Gastrocnemius medialis (tissue), 4 donors: ENCODE measurements at regions not wholly inside any gene's neighbourhood (a gene's known extent, or its start where the extent isn't known, plus 50 kb on each side); places are given as distances from the start of the nearest gene placed in this dataset.

Source experiments
- ATAC-seq, 2 donors: fragments of 150-250 bp; one replicate each; pipeline ENCODE4 v1.9.1; 2016
- DNase-seq, 2 donors: peaks; one replicate each; pipeline ENCODE4 v3.0.0-alpha.2; 2019
- H3K27ac ChIP-seq, 4 donors: fragments of 200-600 bp; sonication (generic); 1 replicate in 1 of 4; 2 replicates in 3 of 4; pipeline ENCODE4 v1.5.1; 2016 to 2018; ENCODE audit warnings: mild to moderate bottlenecking in 2 of 4, moderate library complexity in 1 of 4
- H3K27me3 ChIP-seq, 3 donors: fragments of 200-600 bp; sonication (generic) in 2 of 3; 1 replicate in 1 of 3; 2 replicates in 2 of 3; pipeline versions ENCODE4 v1.5.1 to v1.6.0; 2016 to 2019; ENCODE audit warnings: mild to moderate bottlenecking in 1 of 3, moderate library complexity in 1 of 3
- H3K36me3 ChIP-seq, 2 donors: fragments of 200-600 bp; sonication (generic) in 1 of 2; one replicate each; pipeline ENCODE4 v1.5.1; 2017 to 2018
- H3K4me1 ChIP-seq, 2 donors: fragments of 200-600 bp; sonication (generic) in 1 of 2; one replicate each; pipeline ENCODE4 v1.5.1; 2016 to 2017; ENCODE audit warnings: mild to moderate bottlenecking in 2 of 2
- H3K4me3 ChIP-seq, 4 donors: fragments of 200-600 bp; sonication (generic) in 3 of 4; 1 replicate in 1 of 4; 2 replicates in 3 of 4; pipeline ENCODE4 v1.5.1; 2016 to 2019; ENCODE audit warnings: mild to moderate bottlenecking in 2 of 4
- H3K9me3 ChIP-seq, 3 donors: fragments of 200-600 bp; sonication (generic) in 2 of 3; 1 replicate in 1 of 3; 2 replicates in 2 of 3; pipeline ENCODE4 v1.5.1; 2016 to 2019
- CTCF ChIP-seq, 5 experiments: fragments of 450-650 bp in 3 of 5; fragments of 200-600 bp in 2 of 5; sonication (generic) in 2 of 5; IDR thresholded peaks in 4 of 5; conservative IDR thresholded peaks in 1 of 5; 1 replicate in 4 of 5; 2 replicates in 1 of 5; pipeline ENCODE4 v1.5.1; 2016 to 2019; ENCODE audit warnings: antibody characterized with exemption in 5 of 5, mild to moderate bottlenecking in 3 of 5, moderate library complexity in 3 of 5
- POLR2A ChIP-seq, 2 donors: fragments of 450-650 bp; IDR thresholded peaks; one replicate each; pipeline ENCODE4 v1.6.1; 2017; ENCODE audit warnings: antibody characterized with exemption in 2 of 2, mild to moderate bottlenecking in 2 of 2, moderate library complexity in 2 of 2
- in situ Hi-C, 4 donors: fragments of 200-750 bp; cut with MboI; loops; one replicate each; pipeline versions ENCODE4 v1.15.0 to v1.8.0; 2017; ENCODE audit warnings: low sequenced_read_pairs in 4 of 4
- intact Hi-C: fragments of 100-400 bp; cut with DNase I; formaldehyde crosslinking; loops from one replicate; pipeline ENCODE4 v1.15.1; 2023; ENCODE audit warnings: low total_unique reads

- no peak overlapping the region for H3K27ac ChIP-seq
- no peaks in the 10 kb centered on the region for H3K27me3 ChIP-seq
- H3K36me3 ChIP-seq: no peaks in the 10 kb centered on the region
- H3K4me1 ChIP-seq: no peaks in the 10 kb centered on the region
- DNase-seq: no peak
- H3K9me3 ChIP-seq: no peaks in the 10 kb centered on the region
- in situ Hi-C loops: no loop called here
- intact Hi-C loops: no loop called here
- H3K4me3 ChIP-seq: no peak overlapping the region
- no peak for ATAC-seq
- TF ChIP-seq CTCF (IDR thresholded peaks at IDR 0.05 in 4 of 5, conservative IDR thresholded peaks at IDR 0.05 in 1 of 5): no peak
- no peak for TF ChIP-seq POLR2A (IDR thresholded peaks at IDR 0.05)
Measured at GRCh38 chr6:97712751-97713150, 429.7 kb upstream of the MMS22L start.

DNA sequence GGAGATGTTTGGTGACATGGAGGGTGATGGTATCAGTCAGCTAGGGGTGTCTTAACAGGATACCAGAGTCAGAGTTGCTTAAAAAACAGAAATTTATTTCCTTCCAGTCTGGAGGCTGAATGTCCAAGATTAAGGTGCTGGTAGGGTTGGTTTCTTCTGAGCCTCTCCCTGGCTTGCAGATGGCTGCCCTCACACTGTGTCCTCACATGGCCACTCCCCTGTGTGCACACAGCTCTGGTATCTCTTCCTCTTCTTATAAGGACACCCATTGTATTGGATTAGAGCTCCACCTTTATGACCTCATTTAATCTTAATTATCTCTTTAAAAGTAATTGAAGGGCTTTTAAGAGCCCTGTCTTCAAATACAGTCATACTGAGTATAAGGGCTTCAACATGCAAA, 431.8 kb upstream of the MMS22L start:
- in situ Hi-C loops: no loop called here
- no peak for TF ChIP-seq CTCF (IDR thresholded peaks at IDR 0.05 in 4 of 5, conservative IDR thresholded peaks at IDR 0.05 in 1 of 5)
- no peak for TF ChIP-seq POLR2A (IDR thresholded peaks at IDR 0.05)
- no peak for ATAC-seq

DNA sequence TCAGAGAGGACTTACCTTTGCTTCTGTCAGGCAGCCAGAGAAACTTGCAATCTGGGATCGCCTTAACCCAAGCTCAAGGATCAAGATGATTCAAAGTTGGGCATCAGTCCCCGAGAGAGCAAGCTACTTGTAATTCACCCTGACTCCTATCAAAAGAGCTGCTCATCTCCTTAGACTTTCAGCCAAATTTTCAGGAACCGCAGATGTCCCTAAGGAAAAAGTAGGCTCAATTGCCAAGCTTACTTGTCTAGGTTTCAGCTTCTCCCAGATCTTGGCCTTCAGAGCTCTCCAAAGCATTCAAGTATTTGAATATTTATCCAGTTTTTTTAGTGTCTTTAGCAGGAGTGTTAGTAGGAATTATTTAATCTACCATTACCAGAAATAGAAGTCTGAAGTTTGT, 434.1 kb upstream of the MMS22L start:
- Histone ChIP-seq H3K27me3 (no peaks in the 10 kb centered on the region), H3K4me3 (no peak overlapping the region), H3K9me3 (no peaks in the 10 kb centered on the region), H3K4me1 (no peaks in the 10 kb centered on the region), H3K27ac (no peak overlapping the region), H3K36me3 (no peaks in the 10 kb centered on the region)
- intact Hi-C loops (no loop called here), in situ Hi-C loops (no loop called here)
- DNase-seq (no peak), ATAC-seq (no peak)
- no peak for TF ChIP-seq CTCF (IDR thresholded peaks at IDR 0.05 in 4 of 5, conservative IDR thresholded peaks at IDR 0.05 in 1 of 5)
- no peak for TF ChIP-seq POLR2A (IDR thresholded peaks at IDR 0.05)

More for the DNA sequence above, 431.8 kb upstream of the MMS22L start:
- intact Hi-C loops: no loop called here
- Histone ChIP-seq H3K9me3 (no peaks in the 10 kb centered on the region), H3K27ac (no peak overlapping the region), H3K4me1 (no peaks in the 10 kb centered on the region), H3K36me3 (no peaks in the 10 kb centered on the region), H3K27me3 (no peaks in the 10 kb centered on the region), H3K4me3 (no peak overlapping the region)
- no peak for DNase-seq

- no peaks in the 10 kb centered on the region for H3K9me3 ChIP-seq
- no peaks in the 10 kb centered on the region for H3K27me3 ChIP-seq
- H3K36me3 ChIP-seq: no peaks in the 10 kb centered on the region
- H3K27ac ChIP-seq: no peak overlapping the region
- H3K4me3 ChIP-seq: no peak overlapping the region
- TF ChIP-seq CTCF (IDR thresholded peaks at IDR 0.05 in 4 of 5, conservative IDR thresholded peaks at IDR 0.05 in 1 of 5) (no peak), POLR2A (IDR thresholded peaks at IDR 0.05) (no peak)
- ATAC-seq (no peak), DNase-seq (no peak)
- intact Hi-C loops: no loop called here
- in situ Hi-C loops: no loop called here
- H3K4me1 ChIP-seq: no peaks in the 10 kb centered on the region
Measured at GRCh38 chr6:97726378-97726777, 443.4 kb upstream of the MMS22L start.

DNA sequence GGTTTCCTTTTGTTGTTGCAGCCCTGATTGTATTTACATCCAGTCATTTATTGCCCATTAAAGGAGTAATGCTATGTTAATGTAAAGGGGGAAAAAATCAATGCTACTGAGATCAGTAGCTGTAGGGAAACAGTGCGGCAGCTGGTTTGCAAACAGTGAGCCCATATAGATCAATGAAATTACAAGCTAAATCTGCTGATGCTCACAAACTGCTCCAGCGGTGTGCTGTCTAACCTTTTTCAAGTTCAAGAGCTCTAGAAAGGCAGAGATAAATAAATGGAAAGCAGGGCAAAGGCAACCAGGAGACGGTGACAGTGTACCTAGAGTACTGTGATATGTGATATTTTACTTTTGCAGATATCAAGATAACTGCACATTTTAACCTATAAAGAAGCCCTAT, 449.0 kb upstream of the MMS22L start:
- H3K9me3 ChIP-seq: no peaks in the 10 kb centered on the region
- H3K4me1 ChIP-seq: no peaks in the 10 kb centered on the region
- ATAC-seq (no peak), DNase-seq (no peak)
- TF ChIP-seq CTCF (IDR thresholded peaks at IDR 0.05 in 4 of 5, conservative IDR thresholded peaks at IDR 0.05 in 1 of 5) (no peak), POLR2A (IDR thresholded peaks at IDR 0.05) (no peak)
- H3K27me3 ChIP-seq: no peaks in the 10 kb centered on the region
- H3K27ac ChIP-seq: no peak overlapping the region
- H3K4me3 ChIP-seq: no peak overlapping the region
- H3K36me3 ChIP-seq: no peaks in the 10 kb centered on the region
- in situ Hi-C loops (no loop called here), intact Hi-C loops (no loop called here)
